ENCODE measurements at regions not wholly inside any gene's neighbourhood (a gene's known extent, or its start where the extent isn't known, plus 50 kb on each side); places are given as distances from the start of the nearest gene placed in this dataset.

- TF ChIP-seq, protein P1, sequence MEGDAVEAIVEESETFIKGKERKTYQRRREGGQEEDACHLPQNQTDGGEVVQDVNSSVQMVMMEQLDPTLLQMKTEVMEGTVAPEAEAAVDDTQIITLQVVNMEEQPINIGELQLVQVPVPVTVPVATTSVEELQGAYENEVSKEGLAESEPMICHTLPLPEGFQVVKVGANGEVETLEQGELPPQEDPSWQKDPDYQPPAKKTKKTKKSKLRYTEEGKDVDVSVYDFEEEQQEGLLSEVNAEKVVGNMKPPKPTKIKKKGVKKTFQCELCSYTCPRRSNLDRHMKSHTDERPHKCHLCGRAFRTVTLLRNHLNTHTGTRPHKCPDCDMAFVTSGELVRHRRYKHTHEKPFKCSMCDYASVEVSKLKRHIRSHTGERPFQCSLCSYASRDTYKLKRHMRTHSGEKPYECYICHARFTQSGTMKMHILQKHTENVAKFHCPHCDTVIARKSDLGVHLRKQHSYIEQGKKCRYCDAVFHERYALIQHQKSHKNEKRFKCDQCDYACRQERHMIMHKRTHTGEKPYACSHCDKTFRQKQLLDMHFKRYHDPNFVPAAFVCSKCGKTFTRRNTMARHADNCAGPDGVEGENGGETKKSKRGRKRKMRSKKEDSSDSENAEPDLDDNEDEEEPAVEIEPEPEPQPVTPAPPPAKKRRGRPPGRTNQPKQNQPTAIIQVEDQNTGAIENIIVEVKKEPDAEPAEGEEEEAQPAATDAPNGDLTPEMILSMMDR (IDR thresholded peaks at IDR 0.05), result no peak
- TF ChIP-seq POLR2A (IDR thresholded peaks at IDR 0.05), result no peak
Measured at GRCh38 chr1:82268826-82269225, 468.1 kb downstream of the ADGRL2 start.

Measured in stomach (tissue), 4 donors.